Activated gamma-delta T cell treated with anti-CD3 and anti-CD28 coated beads, Interleukin-2, amount 50 U/mL, for 16 hours (primary cell): ENCODE measurements at regions not wholly inside any gene's neighbourhood (a gene's known extent, or its start where the extent isn't known, plus 50 kb on each side); places are given as distances from the start of the nearest gene placed in this dataset.

ENCODE experiments used
- DNase-seq: peaks from one replicate; pipeline ENCODE4 v3.0.0-alpha.2; 2020; ENCODE audit warnings: low read depth

GRCh38 chr1:181327796-181328195 lies 155.5 kb upstream of the CACNA1E start:
- no peak for DNase-seq

- no peak for DNase-seq
These were observed 148.6 kb upstream of the CACNA1E start for GRCh38 chr1:181334724-181335123.

- DNase-seq, result no peak
These were observed 147.7 kb upstream of the CACNA1E start for GRCh38 chr1:181335631-181336030.

- DNase-seq, result no peak
These were observed 142.2 kb upstream of the CACNA1E start for GRCh38 chr1:181341026-181341632.

- no peak for DNase-seq
These were observed 139.2 kb upstream of the CACNA1E start for GRCh38 chr1:181344091-181344490.

GRCh38 chr1:181345146-181345545 lies 138.2 kb upstream of the CACNA1E start:
- DNase-seq, result no peak

- DNase-seq, result no peak
These were observed 135.6 kb upstream of the CACNA1E start for GRCh38 chr1:181347495-181348390.

GRCh38 chr1:181349512-181349911 lies 133.8 kb upstream of the CACNA1E start:
- DNase-seq, result no peak

- DNase-seq, result no peak
These were observed 133.2 kb upstream of the CACNA1E start for GRCh38 chr1:181350131-181350530.

GRCh38 chr1:181351740-181352139 lies 131.6 kb upstream of the CACNA1E start:
- no peak for DNase-seq

- no peak for DNase-seq
These were observed 130.6 kb upstream of the CACNA1E start for GRCh38 chr1:181352695-181353094.

GRCh38 chr1:181353526-181353925 lies 129.8 kb upstream of the CACNA1E start:
- DNase-seq, result no peak

- DNase-seq, result no peak
These were observed 128.5 kb upstream of the CACNA1E start for GRCh38 chr1:181354865-181355264.

GRCh38 chr1:181356505-181357340 lies 126.6 kb upstream of the CACNA1E start:
- no peak for DNase-seq

GRCh38 chr1:181359012-181359411 lies 124.3 kb upstream of the CACNA1E start:
- DNase-seq, result no peak

GRCh38 chr1:181364801-181365200 lies 118.5 kb upstream of the CACNA1E start:
- no peak for DNase-seq

- no peak for DNase-seq
These were observed 116.4 kb upstream of the CACNA1E start for GRCh38 chr1:181366910-181367309.

- no peak for DNase-seq
These were observed 113.9 kb upstream of the CACNA1E start for GRCh38 chr1:181369416-181369815.

GRCh38 chr1:181383695-181384094 lies 99.6 kb upstream of the CACNA1E start:
- DNase-seq, result no peak

- no peak for DNase-seq
These were observed 97.0 kb upstream of the CACNA1E start for GRCh38 chr1:181386340-181386739.

- DNase-seq, result no peak
These were observed 96.4 kb upstream of the CACNA1E start for GRCh38 chr1:181386951-181387350.

- DNase-seq, result no peak
These were observed 95.6 kb upstream of the CACNA1E start for GRCh38 chr1:181387702-181388101.
